PC-3 (cell line): ENCODE measurements at regions not wholly inside any gene's neighbourhood (a gene's known extent, or its start where the extent isn't known, plus 50 kb on each side); places are given as distances from the start of the nearest gene placed in this dataset.

Source experiments
- ATAC-seq: fragments of 200-7000 bp; cut with Tn5 transposase; 2 replicates; pipeline ENCODE4 v1.9.1; 2020; ENCODE audit warnings: mild to moderate bottlenecking, moderate library complexity
- BruUV-seq: library from RNA; stranded (reverse); fragments of 400-500 nt; replicated peaks from 2 replicates; lab custom pipeline; 2021; lab: Mats Ljungman, UMichigan
- CTCF ChIA-PET: fragments of 300-600 bp; sonication (Branson Sonifier 250); formaldehyde crosslinking; loops from one replicate; lab custom pipeline; 2022; ENCODE audit warnings: antibody characterized with exemption; lab: Charles Lee
- POLR2A ChIA-PET: fragments of 300-600 bp; sonication (Branson Sonifier 250); formaldehyde crosslinking; loops from one replicate; lab custom pipeline; 2022; ENCODE audit warnings: antibody characterized with exemption; ENCODE audit not compliant: unreplicated experiment; lab: Charles Lee
- DNase-seq: peaks from one replicate; pipeline ENCODE4 v3.0.0-alpha.2; 2015
- H2AFZ ChIP-seq: fragments of 300-600 bp; sonication (generic); 2 replicates; pipeline ENCODE4 v1.6.0; 2016; ENCODE audit warnings: antibody characterized with exemption, low read length
- H3F3A ChIP-seq: fragments of 300-600 bp; sonication (generic); one replicate; pipeline ENCODE4 v1.6.0; 2017; ENCODE audit warnings: antibody characterized with exemption, low read length, control low read depth, mild to moderate bottlenecking; ENCODE audit not compliant: unreplicated experiment
- H3K27ac ChIP-seq: fragments of 300-600 bp; sonication (generic); 2 replicates; pipeline ENCODE4 v1.5.1; 2016; ENCODE audit warnings: mild to moderate bottlenecking, low read length
- H3K27me3 ChIP-seq: fragments of 300-600 bp; sonication (generic); 2 replicates; pipeline ENCODE4 v1.6.1; 2016; ENCODE audit warnings: low read length, mixed read lengths
- H3K36me3 ChIP-seq: fragments of 300-600 bp; sonication (generic); 2 replicates; pipeline ENCODE4 v1.6.1; 2016; ENCODE audit warnings: low read depth, mixed run types, low read length, mixed read lengths
- H3K4me1 ChIP-seq: fragments of 300-600 bp; sonication (generic); 2 replicates; pipeline ENCODE4 v1.5.1; 2016; ENCODE audit warnings: low read length; ENCODE audit not compliant: insufficient read depth
- H3K4me2 ChIP-seq: fragments of 300-600 bp; sonication (generic); 2 replicates; pipeline ENCODE4 v1.6.0; 2016; ENCODE audit warnings: low read length
- H3K4me3 ChIP-seq: fragments of 300-600 bp; sonication (generic); 2 replicates; pipeline ENCODE4 v1.5.1; 2016; ENCODE audit warnings: mild to moderate bottlenecking, low read length, mixed read lengths
- H3K79me2 ChIP-seq: fragments of 300-600 bp; sonication (generic); 2 replicates; pipeline ENCODE4 v1.6.1; 2017; ENCODE audit warnings: low read length, mixed read lengths
- H3K9ac ChIP-seq: fragments of 300-600 bp; sonication (generic); 2 replicates; pipeline ENCODE4 v1.6.0; 2016; ENCODE audit warnings: mild to moderate bottlenecking, low read length
- H3K9me2 ChIP-seq: fragments of 300-600 bp; sonication (generic); replicated peaks from 2 replicates; pipeline ENCODE4 v1.6.1; 2016; ENCODE audit warnings: mixed run types, low read length, mixed read lengths
- H3K9me3 ChIP-seq: fragments of 300-600 bp; sonication (generic); 2 replicates; pipeline ENCODE4 v1.6.1; 2016; ENCODE audit warnings: low read length, mixed read lengths
- H4K20me1 ChIP-seq: fragments of 300-600 bp; sonication (generic); 2 replicates; pipeline ENCODE4 v1.6.1; 2016; ENCODE audit warnings: low read length, mixed read lengths
- EZH2 ChIP-seq: fragments of 300-600 bp; sonication (generic); IDR thresholded peaks from one replicate; pipeline ENCODE4 v1.6.1; 2017; ENCODE audit warnings: antibody characterized with exemption, mild to moderate bottlenecking, low read length; ENCODE audit not compliant: unreplicated experiment
- EZH2phosphoT487 ChIP-seq: fragments of 300-600 bp; sonication (generic); IDR thresholded peaks from 2 replicates; pipeline ENCODE4 v1.6.1; 2018; ENCODE audit warnings: mild to moderate bottlenecking, antibody characterized with exemption, low read length, borderline replicate concordance
- intact Hi-C: fragments of 100-400 bp; cut with micrococcal nuclease; formaldehyde crosslinking; loops from 2 replicates; pipeline ENCODE4 v1.9.0; 2023
- TF ChIP-seq, protein P1 (sequence below): fragments of 300-600 bp; sonication (generic); conservative IDR thresholded peaks from 2 replicates; pipeline ENCODE4 v1.5.1; 2017; ENCODE audit warnings: antibody characterized with exemption, low read depth, mild to moderate bottlenecking, low read length

DNA sequence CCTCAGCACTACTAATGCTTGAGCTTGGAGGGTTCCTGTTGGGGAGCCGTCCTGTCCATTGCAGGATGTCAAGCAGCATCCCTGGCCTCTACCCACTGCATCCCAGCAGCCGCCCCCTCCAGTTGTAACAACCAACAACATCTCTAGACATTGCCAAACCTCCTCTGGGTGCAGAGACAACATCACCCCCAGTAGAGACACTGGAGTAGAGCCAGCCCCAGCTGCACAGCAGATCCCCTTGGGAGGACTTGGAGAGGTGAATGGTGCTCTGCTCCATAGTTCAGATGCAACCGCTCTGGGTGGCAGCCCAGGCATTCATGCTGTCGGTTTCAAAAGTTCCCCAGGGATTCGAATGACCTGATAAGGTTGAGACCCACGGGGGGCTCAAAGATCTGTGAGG, 259.0 kb downstream of the MN1 start:
- Histone ChIP-seq H4K20me1 (no peaks in the 10 kb centered on the region), H3K4me2 (no peak overlapping the region), H3K4me3 (no peak overlapping the region), H3F3A (no peaks in the 10 kb centered on the region), H2AFZ (no peak overlapping the region), H3K27ac (no peak overlapping the region), H3K4me1 (no peaks in the 10 kb centered on the region), H3K79me2 (no peaks in the 10 kb centered on the region), H3K27me3 (no peaks in the 10 kb centered on the region), H3K9me3 (no peaks in the 10 kb centered on the region), H3K9me2 (no peaks in the 10 kb centered on the region), H3K9ac (no peak overlapping the region), H3K36me3 (no peaks in the 10 kb centered on the region)
- TF ChIP-seq, protein P1, sequence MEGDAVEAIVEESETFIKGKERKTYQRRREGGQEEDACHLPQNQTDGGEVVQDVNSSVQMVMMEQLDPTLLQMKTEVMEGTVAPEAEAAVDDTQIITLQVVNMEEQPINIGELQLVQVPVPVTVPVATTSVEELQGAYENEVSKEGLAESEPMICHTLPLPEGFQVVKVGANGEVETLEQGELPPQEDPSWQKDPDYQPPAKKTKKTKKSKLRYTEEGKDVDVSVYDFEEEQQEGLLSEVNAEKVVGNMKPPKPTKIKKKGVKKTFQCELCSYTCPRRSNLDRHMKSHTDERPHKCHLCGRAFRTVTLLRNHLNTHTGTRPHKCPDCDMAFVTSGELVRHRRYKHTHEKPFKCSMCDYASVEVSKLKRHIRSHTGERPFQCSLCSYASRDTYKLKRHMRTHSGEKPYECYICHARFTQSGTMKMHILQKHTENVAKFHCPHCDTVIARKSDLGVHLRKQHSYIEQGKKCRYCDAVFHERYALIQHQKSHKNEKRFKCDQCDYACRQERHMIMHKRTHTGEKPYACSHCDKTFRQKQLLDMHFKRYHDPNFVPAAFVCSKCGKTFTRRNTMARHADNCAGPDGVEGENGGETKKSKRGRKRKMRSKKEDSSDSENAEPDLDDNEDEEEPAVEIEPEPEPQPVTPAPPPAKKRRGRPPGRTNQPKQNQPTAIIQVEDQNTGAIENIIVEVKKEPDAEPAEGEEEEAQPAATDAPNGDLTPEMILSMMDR, result no peak
- TF ChIP-seq EZH2phosphoT487 (no peak), EZH2 (no peak)
- ChIA-PET CTCF (no interaction called here), POLR2A (no interaction called here)
- no peak for DNase-seq
- ATAC-seq, result no peak
- no TSS peak for BruUV-seq
- intact Hi-C loops, result no loop called here

DNA sequence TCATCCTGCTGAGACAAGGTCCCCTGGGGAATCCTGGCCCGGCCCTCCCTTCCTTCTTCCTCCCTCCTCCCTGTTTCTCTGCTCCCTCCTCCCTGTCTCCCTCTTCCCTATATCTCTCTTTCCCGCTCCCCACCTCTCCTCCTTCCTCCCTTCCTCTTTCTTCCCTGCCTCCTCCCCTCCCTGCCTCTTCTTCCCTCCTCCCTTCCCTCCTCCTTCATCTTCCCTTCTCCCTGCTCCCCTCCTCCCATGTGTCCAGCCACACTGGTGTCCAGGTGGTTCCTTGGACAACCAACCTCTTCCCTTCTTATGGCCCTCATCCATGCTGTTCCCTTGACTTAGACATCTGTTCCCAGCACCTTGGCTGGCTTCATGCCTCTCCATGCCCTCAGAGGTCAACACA, 258.1 kb downstream of the MN1 start:
- no peak overlapping the region for H3K4me2 ChIP-seq
- no peak overlapping the region for H2AFZ ChIP-seq
- H3K4me3 ChIP-seq, result no peak overlapping the region
- H3K27me3 ChIP-seq, result no peaks in the 10 kb centered on the region
- H3F3A ChIP-seq, result no peaks in the 10 kb centered on the region
- H3K9me3 ChIP-seq, result no peaks in the 10 kb centered on the region
- no peak overlapping the region for H3K9ac ChIP-seq
- CTCF ChIA-PET, result no interaction called here
- no peak overlapping the region for H3K27ac ChIP-seq
- intact Hi-C loops, result no loop called here
- ATAC-seq, result no peak
- no peak for DNase-seq
- no peaks in the 10 kb centered on the region for H3K9me2 ChIP-seq
- no peaks in the 10 kb centered on the region for H3K79me2 ChIP-seq
- POLR2A ChIA-PET, result no interaction called here
- BruUV-seq, result no TSS peak
- no peaks in the 10 kb centered on the region for H4K20me1 ChIP-seq
- no peaks in the 10 kb centered on the region for H3K36me3 ChIP-seq
- no peaks in the 10 kb centered on the region for H3K4me1 ChIP-seq
- TF ChIP-seq EZH2 (no peak), EZH2phosphoT487 (no peak)
- TF ChIP-seq, protein P1, result no peak

DNA sequence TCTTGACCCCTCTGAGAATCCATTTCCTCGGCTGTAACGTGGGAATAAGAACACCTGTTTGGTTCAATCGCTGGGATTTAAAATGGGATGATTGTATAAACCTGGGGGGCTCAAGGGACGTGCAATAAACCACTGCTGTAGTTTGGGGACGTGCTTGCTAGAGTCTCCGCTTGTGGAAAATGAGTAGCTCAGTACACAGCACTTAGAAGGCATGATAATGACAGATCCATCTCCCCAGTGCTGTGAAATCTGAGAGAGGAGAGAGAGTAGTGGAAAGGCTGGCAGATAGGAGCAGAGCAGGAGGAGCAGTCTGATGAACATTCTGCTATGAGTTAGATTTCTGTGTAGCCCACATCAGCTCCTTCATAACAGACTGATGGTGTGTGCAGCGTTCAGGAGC, 256.5 kb downstream of the MN1 start:
- Histone ChIP-seq H3K27me3 (no peaks in the 10 kb centered on the region), H3K9me2 (no peaks in the 10 kb centered on the region), H3K9me3 (no peaks in the 10 kb centered on the region), H4K20me1 (no peaks in the 10 kb centered on the region), H3F3A (no peaks in the 10 kb centered on the region), H3K4me2 (no peak overlapping the region), H3K79me2 (no peaks in the 10 kb centered on the region), H3K27ac (no peak overlapping the region), H3K4me1 (no peaks in the 10 kb centered on the region), H2AFZ (no peak overlapping the region), H3K36me3 (no peaks in the 10 kb centered on the region), H3K4me3 (no peak overlapping the region), H3K9ac (no peak overlapping the region)
- TF ChIP-seq, protein P1, result no peak
- TF ChIP-seq EZH2phosphoT487 (no peak), EZH2 (no peak)
- POLR2A ChIA-PET, result no interaction called here
- BruUV-seq, result no TSS peak
- intact Hi-C loops, result no loop called here
- ATAC-seq (no peak), DNase-seq (no peak)
- CTCF ChIA-PET, result no interaction called here
